HL-60 (cell line): ENCODE measurements at regions not wholly inside any gene's neighbourhood (a gene's known extent, or its start where the extent isn't known, plus 50 kb on each side); places are given as distances from the start of the nearest gene placed in this dataset.

Experiments
- CTCF ChIP-seq: IDR thresholded peaks from one replicate; pipeline ENCODE4 v1.5.1; 2011; ENCODE audit warnings: low read length, control low read depth, inconsistent platforms; ENCODE audit not compliant: insufficient read depth
- POLR2AphosphoS5 ChIP-seq: IDR thresholded peaks from 2 replicates; pipeline ENCODE4 v1.6.1; 2012; ENCODE audit warnings: low read depth
- TF ChIP-seq, protein P1 (sequence below): IDR thresholded peaks from 2 replicates; pipeline ENCODE4 v1.6.1; 2012; ENCODE audit warnings: low read depth; ENCODE audit not compliant: insufficient replicate concordance

- TF ChIP-seq CTCF (no peak), POLR2AphosphoS5 (no peak)
- TF ChIP-seq, protein P1, sequence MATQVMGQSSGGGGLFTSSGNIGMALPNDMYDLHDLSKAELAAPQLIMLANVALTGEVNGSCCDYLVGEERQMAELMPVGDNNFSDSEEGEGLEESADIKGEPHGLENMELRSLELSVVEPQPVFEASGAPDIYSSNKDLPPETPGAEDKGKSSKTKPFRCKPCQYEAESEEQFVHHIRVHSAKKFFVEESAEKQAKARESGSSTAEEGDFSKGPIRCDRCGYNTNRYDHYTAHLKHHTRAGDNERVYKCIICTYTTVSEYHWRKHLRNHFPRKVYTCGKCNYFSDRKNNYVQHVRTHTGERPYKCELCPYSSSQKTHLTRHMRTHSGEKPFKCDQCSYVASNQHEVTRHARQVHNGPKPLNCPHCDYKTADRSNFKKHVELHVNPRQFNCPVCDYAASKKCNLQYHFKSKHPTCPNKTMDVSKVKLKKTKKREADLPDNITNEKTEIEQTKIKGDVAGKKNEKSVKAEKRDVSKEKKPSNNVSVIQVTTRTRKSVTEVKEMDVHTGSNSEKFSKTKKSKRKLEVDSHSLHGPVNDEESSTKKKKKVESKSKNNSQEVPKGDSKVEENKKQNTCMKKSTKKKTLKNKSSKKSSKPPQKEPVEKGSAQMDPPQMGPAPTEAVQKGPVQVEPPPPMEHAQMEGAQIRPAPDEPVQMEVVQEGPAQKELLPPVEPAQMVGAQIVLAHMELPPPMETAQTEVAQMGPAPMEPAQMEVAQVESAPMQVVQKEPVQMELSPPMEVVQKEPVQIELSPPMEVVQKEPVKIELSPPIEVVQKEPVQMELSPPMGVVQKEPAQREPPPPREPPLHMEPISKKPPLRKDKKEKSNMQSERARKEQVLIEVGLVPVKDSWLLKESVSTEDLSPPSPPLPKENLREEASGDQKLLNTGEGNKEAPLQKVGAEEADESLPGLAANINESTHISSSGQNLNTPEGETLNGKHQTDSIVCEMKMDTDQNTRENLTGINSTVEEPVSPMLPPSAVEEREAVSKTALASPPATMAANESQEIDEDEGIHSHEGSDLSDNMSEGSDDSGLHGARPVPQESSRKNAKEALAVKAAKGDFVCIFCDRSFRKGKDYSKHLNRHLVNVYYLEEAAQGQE: no peak
Observed at GRCh38 chr2:149765636-149766035, 178.1 kb upstream of the MMADHC start.
